ENCODE measurements at regions not wholly inside any gene's neighbourhood (a gene's known extent, or its start where the extent isn't known, plus 50 kb on each side); places are given as distances from the start of the nearest gene placed in this dataset.

- TF ChIP-seq CTCF (conservative IDR thresholded peaks at IDR 0.05; ENCODE audit: low read depth in 2 of 2) (no peak), EZH2phosphoT487 (IDR thresholded peaks at IDR 0.05; ENCODE audit: unreplicated experiment) (no peak), POLR2AphosphoS5 (IDR thresholded peaks at IDR 0.05; ENCODE audit: low read depth) (no peak), REST (IDR thresholded peaks at IDR 0.05; ENCODE audit: unreplicated experiment) (no peak), EZH2 (IDR thresholded peaks at IDR 0.05; ENCODE audit: low read depth, unreplicated experiment) (no peak)
These were observed 242.1 kb upstream of the NLRP1 start for GRCh38 chr17:5826384-5826783.
